Caco-2 (cell line): ENCODE measurements at regions not wholly inside any gene's neighbourhood (a gene's known extent, or its start where the extent isn't known, plus 50 kb on each side); places are given as distances from the start of the nearest gene placed in this dataset.

Experiments
- BruUV-seq: library from RNA; stranded (reverse); fragments of 400-500 nt; replicated peaks from 2 replicates; lab custom pipeline; 2021; lab: Mats Ljungman, UMichigan
- CTCF ChIA-PET: fragments of 300-600 bp; sonication (Branson Sonifier 250); formaldehyde crosslinking; loops from one replicate; lab custom pipeline; 2022; ENCODE audit warnings: antibody characterized with exemption; lab: Charles Lee
- POLR2A ChIA-PET: fragments of 300-600 bp; sonication (Branson Sonifier 250); formaldehyde crosslinking; loops from one replicate; lab custom pipeline; 2022; ENCODE audit warnings: antibody characterized with exemption; lab: Charles Lee
- DNase-seq, 2 experiments: peaks; one replicate each; pipeline versions ENCODE4 v3.0.0 to v3.0.0-alpha.2; 2020 to 2022
- H3K27me3 ChIP-seq: replicated peaks from 2 replicates; pipeline ENCODE4 v1.6.0; 2011; ENCODE audit warnings: low read length; ENCODE audit not compliant: control insufficient read depth, insufficient read depth
- H3K36me3 ChIP-seq: 2 replicates; pipeline ENCODE4 v1.5.1; 2011; ENCODE audit warnings: low read length; ENCODE audit not compliant: control insufficient read depth, insufficient read depth
- H3K4me1 ChIP-seq: fragments of 250-450 bp; sonication (Bioruptor Pico); 2 replicates; pipeline ENCODE4 v1.5.1; 2020; ENCODE audit warnings: mild to moderate bottlenecking
- H3K4me3 ChIP-seq: 2 replicates; pipeline ENCODE4 v1.5.1; 2011; ENCODE audit warnings: low read depth, mild to moderate bottlenecking, control low read depth, low read length
- H3K9me3 ChIP-seq: fragments of 250-450 bp; sonication (Bioruptor Pico); 2 replicates; pipeline ENCODE4 v1.5.1; 2020; ENCODE audit warnings: mild to moderate bottlenecking, moderate library complexity
- H3K27ac Mint-ChIP-seq: one replicate; pipeline ENCODE4 v1.8.0; 2022; ENCODE audit warnings: mixed read lengths; ENCODE audit not compliant: unreplicated experiment
- H3K27me3 Mint-ChIP-seq: one replicate; pipeline ENCODE4 v1.8.0; 2022; ENCODE audit warnings: mixed read lengths; ENCODE audit not compliant: insufficient read depth, unreplicated experiment
- H3K36me3 Mint-ChIP-seq: one replicate; pipeline ENCODE4 v1.8.0; 2022; ENCODE audit warnings: mild to moderate bottlenecking, mixed read lengths; ENCODE audit not compliant: insufficient read depth, unreplicated experiment
- H3K4me1 Mint-ChIP-seq: one replicate; pipeline ENCODE4 v1.8.0; 2022; ENCODE audit warnings: low read depth, mixed read lengths; ENCODE audit not compliant: unreplicated experiment
- H3K4me3 Mint-ChIP-seq: one replicate; pipeline ENCODE4 v1.8.0; 2022; ENCODE audit warnings: mild to moderate bottlenecking, moderate library complexity, mixed read lengths; ENCODE audit not compliant: unreplicated experiment
- H3K9me3 Mint-ChIP-seq: one replicate; pipeline ENCODE4 v1.8.0; 2022; ENCODE audit warnings: mixed read lengths; ENCODE audit not compliant: unreplicated experiment
- intact Hi-C: fragments of 100-400 bp; cut with micrococcal nuclease; formaldehyde crosslinking; loops from one replicate; pipeline ENCODE4 v1.10.0; 2022; ENCODE audit not compliant: unreplicated experiment
- TF ChIP-seq, protein P1 (sequence below), 2 experiments: fragments of 200-600 bp in 1 of 2; IDR thresholded peaks; 1 replicate in 1 of 2; 2 replicates in 1 of 2; pipeline versions ENCODE4 v1.5.1 to v1.8.0; 2011 to 2022; ENCODE audit warnings: antibody characterized with exemption in 1 of 2, control low read depth in 1 of 2, inconsistent platforms in 1 of 2, low read depth in 1 of 2, low read length in 1 of 2, mild to moderate bottlenecking in 1 of 2, moderate library complexity in 1 of 2; ENCODE audit not compliant: insufficient read depth in 1 of 2, severe bottlenecking in 1 of 2, unreplicated experiment in 1 of 2

- CTCF ChIA-PET = no interaction called here
- no peaks in the 10 kb centered on the region for H3K9me3 Mint-ChIP-seq
- no TSS peak for BruUV-seq
- no peaks in the 10 kb centered on the region for H3K4me1 Mint-ChIP-seq
- peaks cover 6% of the 10 kb centered on the region for H3K27me3 Mint-ChIP-seq
- Histone ChIP-seq H3K27me3 (no peaks in the 10 kb centered on the region), H3K36me3 (no peaks in the 10 kb centered on the region), H3K9me3 (no peaks in the 10 kb centered on the region), H3K4me1 (no peaks in the 10 kb centered on the region), H3K4me3 (no peak overlapping the region)
- no peaks in the 10 kb centered on the region for H3K36me3 Mint-ChIP-seq
- POLR2A ChIA-PET = no interaction called here
- DNase-seq = no peak
- intact Hi-C loops = no loop called here
- no peak overlapping the region for H3K27ac Mint-ChIP-seq
- H3K4me3 Mint-ChIP-seq = no peak overlapping the region
- TF ChIP-seq, protein P1, sequence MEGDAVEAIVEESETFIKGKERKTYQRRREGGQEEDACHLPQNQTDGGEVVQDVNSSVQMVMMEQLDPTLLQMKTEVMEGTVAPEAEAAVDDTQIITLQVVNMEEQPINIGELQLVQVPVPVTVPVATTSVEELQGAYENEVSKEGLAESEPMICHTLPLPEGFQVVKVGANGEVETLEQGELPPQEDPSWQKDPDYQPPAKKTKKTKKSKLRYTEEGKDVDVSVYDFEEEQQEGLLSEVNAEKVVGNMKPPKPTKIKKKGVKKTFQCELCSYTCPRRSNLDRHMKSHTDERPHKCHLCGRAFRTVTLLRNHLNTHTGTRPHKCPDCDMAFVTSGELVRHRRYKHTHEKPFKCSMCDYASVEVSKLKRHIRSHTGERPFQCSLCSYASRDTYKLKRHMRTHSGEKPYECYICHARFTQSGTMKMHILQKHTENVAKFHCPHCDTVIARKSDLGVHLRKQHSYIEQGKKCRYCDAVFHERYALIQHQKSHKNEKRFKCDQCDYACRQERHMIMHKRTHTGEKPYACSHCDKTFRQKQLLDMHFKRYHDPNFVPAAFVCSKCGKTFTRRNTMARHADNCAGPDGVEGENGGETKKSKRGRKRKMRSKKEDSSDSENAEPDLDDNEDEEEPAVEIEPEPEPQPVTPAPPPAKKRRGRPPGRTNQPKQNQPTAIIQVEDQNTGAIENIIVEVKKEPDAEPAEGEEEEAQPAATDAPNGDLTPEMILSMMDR (IDR thresholded peaks at IDR 0.05; ENCODE audit: insufficient read depth in 1 of 2, low read depth in 1 of 2, low read length in 1 of 2, severe bottlenecking in 1 of 2, unreplicated experiment in 1 of 2) = no peak
Measured at GRCh38 chr2:51638811-51639210, 606.9 kb upstream of the NRXN1 start.

- DNase-seq = no peak
- Histone ChIP-seq H3K9me3 (no peaks in the 10 kb centered on the region), H3K27me3 (no peaks in the 10 kb centered on the region), H3K36me3 (no peaks in the 10 kb centered on the region), H3K4me1 (no peaks in the 10 kb centered on the region), H3K4me3 (no peak overlapping the region)
- no peaks in the 10 kb centered on the region for H3K4me1 Mint-ChIP-seq
- no TSS peak for BruUV-seq
- peaks cover 4% of the 10 kb centered on the region for H3K27me3 Mint-ChIP-seq
- intact Hi-C loops = no loop called here
- H3K9me3 Mint-ChIP-seq = no peaks in the 10 kb centered on the region
- CTCF ChIA-PET = no interaction called here
- H3K36me3 Mint-ChIP-seq = no peaks in the 10 kb centered on the region
- POLR2A ChIA-PET = no interaction called here
- H3K27ac Mint-ChIP-seq = no peak overlapping the region
- no peak overlapping the region for H3K4me3 Mint-ChIP-seq
- TF ChIP-seq, protein P1 (IDR thresholded peaks at IDR 0.05; ENCODE audit: insufficient read depth in 1 of 2, low read depth in 1 of 2, low read length in 1 of 2, severe bottlenecking in 1 of 2, unreplicated experiment in 1 of 2) = no peak
Measured at GRCh38 chr2:51633073-51633472, 601.1 kb upstream of the NRXN1 start.

DNA sequence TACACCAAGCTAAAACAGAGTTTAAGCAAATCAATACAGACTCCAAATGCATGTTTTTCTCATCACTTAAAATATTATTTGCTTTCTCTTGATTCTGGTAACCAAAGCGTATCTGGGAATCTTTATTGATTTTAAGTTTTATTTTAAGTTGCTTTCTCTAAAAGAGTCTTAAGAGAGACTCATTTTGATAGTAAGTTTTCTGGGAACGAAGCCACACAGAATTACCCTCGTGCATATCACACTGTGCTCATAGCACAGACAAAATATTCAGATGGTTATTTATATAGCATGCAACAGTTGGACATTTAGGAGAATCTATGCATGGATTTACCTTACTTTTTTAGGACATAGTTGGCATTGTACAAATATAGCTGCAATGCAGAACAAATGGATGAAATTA is 597.5 kb upstream of the NRXN1 start:
- no peaks in the 10 kb centered on the region for H3K36me3 ChIP-seq
- H3K27me3 Mint-ChIP-seq = no peaks in the 10 kb centered on the region
- no peaks in the 10 kb centered on the region for H3K4me1 ChIP-seq
- no peaks in the 10 kb centered on the region for H3K9me3 ChIP-seq
- H3K27me3 ChIP-seq = no peaks in the 10 kb centered on the region
- H3K36me3 Mint-ChIP-seq = no peaks in the 10 kb centered on the region
- TF ChIP-seq, protein P1 (IDR thresholded peaks at IDR 0.05; ENCODE audit: insufficient read depth in 1 of 2, low read depth in 1 of 2, low read length in 1 of 2, severe bottlenecking in 1 of 2, unreplicated experiment in 1 of 2) = no peak
- no peak overlapping the region for H3K4me3 ChIP-seq
- no peaks in the 10 kb centered on the region for H3K9me3 Mint-ChIP-seq
- no peak for DNase-seq
- no peak overlapping the region for H3K27ac Mint-ChIP-seq
- no peak overlapping the region for H3K4me3 Mint-ChIP-seq
- BruUV-seq = no TSS peak
- no peaks in the 10 kb centered on the region for H3K4me1 Mint-ChIP-seq
- CTCF ChIA-PET = no interaction called here
- POLR2A ChIA-PET = no interaction called here
- intact Hi-C loops = no loop called here
